Ovary (tissue), 3 donors: ENCODE measurements at regions not wholly inside any gene's neighbourhood (a gene's known extent, or its start where the extent isn't known, plus 50 kb on each side); places are given as distances from the start of the nearest gene placed in this dataset.

Source experiments
- CTCF ChIP-seq, 3 donors: fragments of 450-650 bp in 2 of 3; fragments of 200-600 bp in 1 of 3; IDR thresholded peaks; one replicate each; pipeline versions ENCODE4 v1.5.1 to v1.8.0; 2016 to 2022; ENCODE audit warnings: antibody characterized with exemption in 3 of 3, mild to moderate bottlenecking in 1 of 3
- EP300 ChIP-seq: sonication (generic); formaldehyde crosslinking; IDR thresholded peaks from one replicate; pipeline ENCODE4 v1.6.1; 2017; ENCODE audit warnings: antibody characterized with exemption
- POLR2A ChIP-seq: fragments of 450-650 bp; IDR thresholded peaks from one replicate; pipeline ENCODE4 v1.6.1; 2017; ENCODE audit warnings: antibody characterized with exemption, mild to moderate bottlenecking, moderate library complexity
- donor health status: DM: no; HTN: no; CAD: no.

- TF ChIP-seq CTCF (IDR thresholded peaks at IDR 0.05) = no peak
- no peak for TF ChIP-seq POLR2A
- no peak for TF ChIP-seq EP300
Observed at GRCh38 chr7:21215307-21215706, 212.6 kb upstream of the SP4 start.
